Transverse colon (tissue), 4 donors: ENCODE measurements at regions not wholly inside any gene's neighbourhood (a gene's known extent, or its start where the extent isn't known, plus 50 kb on each side); places are given as distances from the start of the nearest gene placed in this dataset.
"Not testable (repeated sequence)": the region's sequence is repeated elsewhere in the genome, so short reads cannot be mapped to it uniquely, and the experiment has no call there.

ENCODE experiments used
- DNase-seq: peaks from one replicate; pipeline ENCODE4 v3.0.0-alpha.2; 2019
- H3K27ac ChIP-seq, 4 donors: fragments of 200-600 bp; sonication (generic); 2 replicates each; pipeline ENCODE4 v1.5.1; 2016 to 2018; ENCODE audit warnings: inconsistent platforms in 4 of 4
- H3K27me3 ChIP-seq: fragments of 200-600 bp; sonication (generic); 2 replicates; pipeline ENCODE4 v1.5.1; 2017; ENCODE audit warnings: inconsistent platforms
- H3K36me3 ChIP-seq, 4 donors: fragments of 200-600 bp; sonication (generic); 2 replicates each; pipeline ENCODE4 v1.5.1; 2017 to 2019; ENCODE audit warnings: inconsistent platforms in 4 of 4
- H3K4me1 ChIP-seq, 4 donors: fragments of 200-600 bp; sonication (generic); 2 replicates each; pipeline ENCODE4 v1.5.1; 2017 to 2020; ENCODE audit warnings: inconsistent platforms in 4 of 4
- H3K4me3 ChIP-seq, 4 donors: fragments of 200-600 bp; sonication (generic); 1 replicate in 1 of 4; 2 replicates in 3 of 4; pipeline versions ENCODE4 v1.5.1 to v1.6.1; 2017 to 2019; ENCODE audit warnings: inconsistent platforms in 4 of 4
- H3K9me3 ChIP-seq, 2 donors: fragments of 200-600 bp; sonication (generic); 2 replicates each; pipeline ENCODE4 v1.5.1; 2017 to 2019; ENCODE audit warnings: inconsistent platforms in 2 of 2
- CTCF ChIP-seq, 5 experiments: fragments of 200-600 bp in 3 of 5; fragments of 450-650 bp in 2 of 5; sonication (generic) in 3 of 5; IDR thresholded peaks; 1 replicate in 2 of 5; 2 replicates in 3 of 5; pipeline ENCODE4 v1.5.1; 2016 to 2017; ENCODE audit warnings: antibody characterized with exemption in 5 of 5, inconsistent platforms in 3 of 5, mild to moderate bottlenecking in 2 of 5, moderate library complexity in 1 of 5
- EP300 ChIP-seq: sonication (generic); formaldehyde crosslinking; IDR thresholded peaks from one replicate; pipeline ENCODE4 v1.6.1; 2017; ENCODE audit warnings: antibody characterized with exemption, low read depth
- POLR2A ChIP-seq: fragments of 450-650 bp; IDR thresholded peaks from one replicate; pipeline ENCODE4 v1.6.1; 2016; ENCODE audit warnings: antibody characterized with exemption, mild to moderate bottlenecking, moderate library complexity
- POLR2AphosphoS5 ChIP-seq, 3 donors: sonication (generic); formaldehyde crosslinking; IDR thresholded peaks; one replicate each; pipeline ENCODE4 v1.6.1; 2016; ENCODE audit warnings: antibody characterized with exemption in 3 of 3
- WGBS, 2 donors: methylation state at CpG; one replicate each; pipeline ENCODE4 v1.1.5; 2018; ENCODE audit warnings: low coverage in 1 of 2; 5-methylcytosine and 5-hydroxymethylcytosine counted together
- in situ Hi-C, 4 donors: fragments of 200-750 bp; cut with MboI; loops; one replicate each; pipeline versions ENCODE4 v1.15.0 to v1.15.1; 2017; ENCODE audit warnings: low sequenced_read_pairs in 3 of 4, low pct_ligation_motif_present in 1 of 4, low pct_unique_long_range_greater_than_20kb in 1 of 4
- intact Hi-C: fragments of 100-400 bp; cut with DNase I; formaldehyde crosslinking; loops from one replicate; pipeline ENCODE4 v1.15.1; 2023; ENCODE audit warnings: low total_unique reads

- no peak for DNase-seq
- intact Hi-C loops, result no loop called here
- Histone ChIP-seq H3K27ac (no peak overlapping the region), H3K9me3 (no peaks in the 10 kb centered on the region), H3K4me3 (no peak overlapping the region), H3K4me1 (no peaks in the 10 kb centered on the region), H3K27me3 (no peaks in the 10 kb centered on the region), H3K36me3 (no peaks in the 10 kb centered on the region)
- in situ Hi-C loops, result loop anchor here in 1 of 4 donors (10.0 kb wide), 1 partner anchor 58 kb away; no protein-coding TSS in a partner anchor
- TF ChIP-seq POLR2A (no peak), POLR2AphosphoS5 (IDR thresholded peaks at IDR 0.05) (no peak), EP300 (no peak), CTCF (IDR thresholded peaks at IDR 0.05) (no peak)
- 12 to 22% methylated on average over 3 of the region's 3 CpGs for WGBS, 2 donors
Observed at GRCh38 chr9:32882705-32883104, 99.4 kb downstream of the TMEM215 start.

GRCh38 chr9:32884482-32884881, 101.1 kb downstream of the TMEM215 start:
- Histone ChIP-seq H3K27ac (no peak overlapping the region), H3K4me1 (no peaks in the 10 kb centered on the region), H3K36me3 (no peaks in the 10 kb centered on the region), H3K4me3 (no peak overlapping the region), H3K9me3 (no peaks in the 10 kb centered on the region), H3K27me3 (no peaks in the 10 kb centered on the region)
- 34% methylated on average over 1 of the region's 1 CpG; no CpG with 5 or more reads in 1 of the 2 donors for WGBS, 2 donors
- TF ChIP-seq EP300 (no peak), POLR2AphosphoS5 (IDR thresholded peaks at IDR 0.05) (no peak)
- no peak for DNase-seq
- in situ Hi-C loops, result loop anchor here in 1 of 4 donors (10.0 kb wide), 1 partner anchor 60 kb away; no protein-coding TSS in a partner anchor
- intact Hi-C loops, result no loop called here

- no peak overlapping the region for H3K27ac ChIP-seq
- H3K27me3 ChIP-seq, result no peaks in the 10 kb centered on the region
- intact Hi-C loops (no loop called here), in situ Hi-C loops (loop anchor here in 1 of 4 donors (10.0 kb wide), 1 partner anchor 61 kb away; no protein-coding TSS in a partner anchor)
- no peaks in the 10 kb centered on the region for H3K4me1 ChIP-seq
- TF ChIP-seq EP300, result no peak
- no peak for TF ChIP-seq POLR2A
- H3K4me3 ChIP-seq, result no peak overlapping the region
- no peaks in the 10 kb centered on the region for H3K9me3 ChIP-seq
- H3K36me3 ChIP-seq, result no peaks in the 10 kb centered on the region
- WGBS, 2 donors, result 96% methylated on average over 4 of the region's 4 CpGs; no CpG with 5 or more reads in 1 of the 2 donors
- no peak for DNase-seq
Observed at GRCh38 chr9:32886021-32886420, 102.7 kb downstream of the TMEM215 start.

GRCh38 chr9:32894485-32894884, 106.9 kb downstream of the APTX start:
- H3K27ac ChIP-seq, in situ Hi-C loops, intact Hi-C loops, H3K27me3 ChIP-seq, H3K36me3 ChIP-seq, DNase-seq, H3K9me3 ChIP-seq, H3K4me1 ChIP-seq, H3K4me3 ChIP-seq: not testable (repeated sequence)
- 51 to 54% methylated on average over 3 of the region's 3 CpGs for WGBS, 2 donors

GRCh38 chr9:32899181-32899580, 102.2 kb downstream of the APTX start:
- Histone ChIP-seq H3K9me3 (no peaks in the 10 kb centered on the region), H3K27ac (no peak overlapping the region), H3K36me3 (no peaks in the 10 kb centered on the region), H3K27me3 (no peaks in the 10 kb centered on the region), H3K4me1 (no peaks in the 10 kb centered on the region), H3K4me3 (no peak overlapping the region)
- DNase-seq, result no peak
- TF ChIP-seq POLR2A, result no peak
- no peak for TF ChIP-seq EP300
- TF ChIP-seq CTCF (IDR thresholded peaks at IDR 0.05), result no peak
- no peak for TF ChIP-seq POLR2AphosphoS5 (IDR thresholded peaks at IDR 0.05)
- intact Hi-C loops, result no loop called here
- in situ Hi-C loops, result no loop called here
- 57 to 67% methylated on average over 1 of the region's 1 CpG for WGBS, 2 donors

GRCh38 chr9:32899761-32900160, 101.7 kb downstream of the APTX start:
- no peak for DNase-seq
- in situ Hi-C loops (no loop called here), intact Hi-C loops (no loop called here)
- WGBS, 2 donors, result 73% methylated on average over 3 of the region's 3 CpGs
- no peaks in the 10 kb centered on the region for H3K4me1 ChIP-seq
- no peaks in the 10 kb centered on the region for H3K27me3 ChIP-seq
- no peaks in the 10 kb centered on the region for H3K9me3 ChIP-seq
- no peak overlapping the region for H3K27ac ChIP-seq
- no peaks in the 10 kb centered on the region for H3K36me3 ChIP-seq
- H3K4me3 ChIP-seq, result no peak overlapping the region
- TF ChIP-seq CTCF (IDR thresholded peaks at IDR 0.05) (no peak), EP300 (no peak), POLR2A (no peak), POLR2AphosphoS5 (IDR thresholded peaks at IDR 0.05) (no peak)
